Right lobe of liver (tissue), 6 donors: ENCODE measurements at regions not wholly inside any gene's neighbourhood (a gene's known extent, or its start where the extent isn't known, plus 50 kb on each side); places are given as distances from the start of the nearest gene placed in this dataset.

Experiments used
- ATAC-seq, 4 donors: fragments of 200-7000 bp; cut with Tn5 transposase; one replicate each; pipeline ENCODE4 v1.9.1; 2020; ENCODE audit warnings: mild to moderate bottlenecking in 4 of 4, moderate library complexity in 4 of 4
- DNase-seq, 3 donors: peaks; one replicate each; pipeline ENCODE4 v3.0.0-alpha.2; 2020
- H3K27ac ChIP-seq, 3 donors: fragments of 200-600 bp; one replicate each; pipeline ENCODE4 v1.8.0; 2022
- H3K27me3 ChIP-seq, 2 donors: fragments of 200-600 bp; one replicate each; pipeline ENCODE4 v1.8.0; 2022
- H3K36me3 ChIP-seq, 4 donors: fragments of 200-600 bp; sonication (generic) in 1 of 4; one replicate each; pipeline versions ENCODE4 v1.5.1 to v1.8.0; 2017 to 2022; ENCODE audit warnings: control low read depth in 1 of 4
- H3K4me1 ChIP-seq, 4 donors: fragments of 200-600 bp; sonication (generic) in 1 of 4; one replicate each; pipeline versions ENCODE4 v1.5.1 to v1.8.0; 2017 to 2022; ENCODE audit warnings: control low read depth in 1 of 4
- H3K4me3 ChIP-seq, 3 donors: fragments of 200-600 bp; one replicate each; pipeline ENCODE4 v1.8.0; 2022
- H3K9me3 ChIP-seq, 4 donors: fragments of 200-600 bp; sonication (generic) in 1 of 4; one replicate each; pipeline versions ENCODE4 v1.5.1 to v1.8.0; 2017 to 2022; ENCODE audit warnings: control low read depth in 1 of 4
- CTCF ChIP-seq, 4 donors: fragments of 200-600 bp in 3 of 4; fragments of 450-650 bp in 1 of 4; IDR thresholded peaks; one replicate each; pipeline versions ENCODE4 v1.5.1 to v1.8.0; 2016 to 2022; ENCODE audit warnings: antibody characterized with exemption in 4 of 4, mild to moderate bottlenecking in 2 of 4
- POLR2A ChIP-seq: fragments of 450-650 bp; IDR thresholded peaks from one replicate; pipeline ENCODE4 v1.6.1; 2017; ENCODE audit warnings: antibody characterized with exemption, mild to moderate bottlenecking
- WGBS: methylation state at CpG from one replicate; pipeline ENCODE4 v1.1.6; 2018; ENCODE audit warnings: low coverage, low lambda C conversion rate; ENCODE audit not compliant: insufficient coverage; ENCODE audit errors: missing lambda C conversion rate; 5-methylcytosine and 5-hydroxymethylcytosine counted together
- intact Hi-C, 2 donors: fragments of 100-400 bp; cut with DNase I; formaldehyde crosslinking; loops; one replicate each; pipeline versions ENCODE4 v1.11.2 to v1.14.1; 2022
- donor health status: DM: no; HTN: yes; CAD: no.
- donor health status: DM: no; HTN: no; CAD: no.
- donor health status: DM: no; HTN: no; CAD: no.
- donor health status: DM: no; HTN: yes; CAD: no.
- donor health status: DM: no; HTN: yes; CAD: no.

- Histone ChIP-seq H3K9me3 (no peaks in the 10 kb centered on the region), H3K27me3 (no peaks in the 10 kb centered on the region), H3K4me3 (no peak overlapping the region), H3K36me3 (no peaks in the 10 kb centered on the region), H3K27ac (no peak overlapping the region), H3K4me1 (no peaks in the 10 kb centered on the region)
- no peak for TF ChIP-seq POLR2A
- TF ChIP-seq CTCF (IDR thresholded peaks at IDR 0.05) = no peak
- ATAC-seq = no peak
- DNase-seq = no peak
- 73% methylated on average over 2 of the region's 2 CpGs for WGBS
- intact Hi-C loops = no loop called here
These were observed 211.4 kb downstream of the PHETA1 start for GRCh38 chr12:111157486-111157885.

- Histone ChIP-seq H3K9me3 (no peaks in the 10 kb centered on the region), H3K4me3 (no peak overlapping the region), H3K27ac (no peak overlapping the region), H3K4me1 (no peaks in the 10 kb centered on the region), H3K27me3 (no peaks in the 10 kb centered on the region), H3K36me3 (no peaks in the 10 kb centered on the region)
- 85% methylated on average over 3 of the region's 3 CpGs for WGBS
- intact Hi-C loops = no loop called here
- no peak for DNase-seq
- no peak for ATAC-seq
- TF ChIP-seq CTCF (IDR thresholded peaks at IDR 0.05) = no peak
- no peak for TF ChIP-seq POLR2A
These were observed 212.6 kb downstream of the PHETA1 start for GRCh38 chr12:111156304-111156703.

GRCh38 chr12:111155521-111155920, 213.4 kb downstream of the PHETA1 start:
- TF ChIP-seq POLR2A (no peak), CTCF (IDR thresholded peaks at IDR 0.05) (no peak)
- ATAC-seq (no peak), DNase-seq (no peak)
- Histone ChIP-seq H3K4me1 (no peaks in the 10 kb centered on the region), H3K27me3 (no peaks in the 10 kb centered on the region), H3K27ac (no peak overlapping the region), H3K36me3 (no peaks in the 10 kb centered on the region), H3K9me3 (no peaks in the 10 kb centered on the region), H3K4me3 (no peak overlapping the region)
- WGBS = 80% methylated on average over 6 of the region's 8 CpGs
- intact Hi-C loops = no loop called here

- Histone ChIP-seq H3K36me3 (no peaks in the 10 kb centered on the region), H3K27ac (no peak overlapping the region), H3K27me3 (no peaks in the 10 kb centered on the region), H3K4me1 (no peaks in the 10 kb centered on the region), H3K4me3 (no peak overlapping the region), H3K9me3 (no peaks in the 10 kb centered on the region)
- 79% methylated on average over 3 of the region's 3 CpGs for WGBS
- TF ChIP-seq CTCF (IDR thresholded peaks at IDR 0.05) (no peak), POLR2A (no peak)
- intact Hi-C loops = no loop called here
- DNase-seq (no peak), ATAC-seq (no peak)
These were observed 213.9 kb downstream of the PHETA1 start for GRCh38 chr12:111155020-111155419.
